Myocyte (in vitro differentiated cells): ENCODE measurements at regions not wholly inside any gene's neighbourhood (a gene's known extent, or its start where the extent isn't known, plus 50 kb on each side); places are given as distances from the start of the nearest gene placed in this dataset.

Source experiments
- DNase-seq: peaks from one replicate; pipeline ENCODE4 v3.0.0-alpha.2; 2012; ENCODE audit warnings: low read depth

DNA sequence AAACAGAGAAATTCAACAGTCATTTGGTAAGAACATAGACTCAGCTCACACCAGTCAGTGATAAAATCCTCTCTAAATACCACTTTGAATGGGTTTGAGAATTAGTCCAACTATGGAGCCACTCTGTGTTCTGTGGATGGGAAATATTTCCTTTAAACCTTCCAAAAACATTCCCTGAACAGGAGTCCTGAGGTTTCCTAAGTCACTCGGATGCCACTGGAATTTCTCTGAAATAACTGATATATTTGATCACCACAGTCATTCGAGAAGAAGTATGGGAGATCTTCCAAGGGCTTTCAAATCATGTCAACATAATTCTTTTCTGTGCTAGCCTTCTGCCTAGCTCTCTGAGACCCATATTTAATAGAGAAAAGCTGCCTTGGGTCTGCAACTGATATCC lies 958.6 kb downstream of the STIM2 start:
- peak; percentile 18 for DNase-seq

DNA sequence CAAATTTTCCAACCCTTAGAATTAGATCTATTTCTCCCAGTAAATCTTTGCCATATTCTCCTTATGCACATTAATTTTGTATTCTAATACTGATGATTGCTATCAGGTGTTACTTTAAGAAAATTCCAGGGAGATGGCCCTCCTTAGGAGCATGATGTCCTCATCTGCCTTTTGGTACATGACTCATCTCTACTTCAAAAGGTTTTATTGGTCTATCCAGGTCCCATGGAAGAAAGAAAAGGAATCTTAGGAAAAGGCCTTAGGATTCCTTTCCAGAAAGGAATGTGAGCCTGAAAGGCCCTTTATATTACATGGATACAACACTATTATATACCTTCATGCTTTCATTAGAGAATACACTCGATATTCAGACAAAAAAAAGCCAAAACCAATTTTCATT lies 968.2 kb downstream of the STIM2 start:
- DNase-seq = no peak

DNA sequence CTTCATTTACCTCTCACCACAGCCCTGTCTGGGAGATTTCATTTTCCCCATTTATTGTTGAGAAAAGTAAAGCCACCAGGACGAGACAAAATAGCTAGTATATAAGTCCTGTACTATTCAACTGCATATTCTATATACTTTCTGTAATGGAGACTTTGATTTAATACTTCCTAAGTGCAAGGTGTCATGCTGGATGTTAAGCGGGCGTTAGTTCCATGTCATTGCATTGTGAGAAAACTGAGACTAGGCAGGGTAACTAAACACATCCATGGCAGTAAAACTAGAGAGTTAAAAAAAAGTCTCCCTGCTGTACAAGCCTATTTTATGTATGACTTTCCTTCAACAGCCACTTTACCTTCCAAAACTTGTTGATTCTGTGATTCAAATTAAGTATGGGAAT lies 969.6 kb downstream of the STIM2 start:
- DNase-seq = no peak

DNA sequence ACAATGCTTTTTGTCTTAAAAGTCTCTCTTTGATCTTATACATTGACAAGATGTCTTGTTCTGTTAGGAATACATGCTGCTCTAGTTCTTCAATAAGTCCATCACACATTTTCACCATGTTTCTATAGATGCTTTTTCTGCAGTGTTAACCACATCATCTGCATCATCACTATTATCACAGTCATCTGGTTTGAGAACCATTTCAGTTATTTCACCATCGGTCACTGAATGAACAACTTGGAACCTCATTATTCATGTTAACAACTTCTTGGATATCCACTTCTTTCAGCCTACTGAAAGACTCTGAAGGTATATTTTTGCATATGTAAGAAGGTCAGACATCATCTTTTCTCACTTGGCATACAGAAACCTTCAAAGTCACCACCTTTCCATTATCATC lies 975.2 kb downstream of the STIM2 start:
- no peak for DNase-seq

DNA sequence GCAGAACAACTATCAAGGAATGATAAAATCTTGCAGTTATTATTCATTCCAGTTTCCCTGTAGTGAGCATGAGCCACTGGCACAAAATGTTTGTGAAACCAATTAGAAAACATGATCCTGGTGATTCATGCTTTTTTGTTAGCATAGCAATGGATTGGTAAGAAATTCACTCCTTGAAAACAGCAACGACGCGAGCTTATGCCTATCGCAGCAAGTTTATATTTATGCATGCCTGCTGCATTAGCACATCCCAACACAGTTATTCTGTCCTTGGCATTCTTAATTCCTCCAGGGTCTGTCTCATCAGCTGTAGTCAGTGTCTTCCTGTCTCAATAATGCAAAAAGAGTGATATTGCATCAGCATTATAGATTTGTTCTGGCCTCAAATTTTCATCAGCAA lies 975.9 kb downstream of the STIM2 start:
- peak; percentile 1 for DNase-seq

DNA sequence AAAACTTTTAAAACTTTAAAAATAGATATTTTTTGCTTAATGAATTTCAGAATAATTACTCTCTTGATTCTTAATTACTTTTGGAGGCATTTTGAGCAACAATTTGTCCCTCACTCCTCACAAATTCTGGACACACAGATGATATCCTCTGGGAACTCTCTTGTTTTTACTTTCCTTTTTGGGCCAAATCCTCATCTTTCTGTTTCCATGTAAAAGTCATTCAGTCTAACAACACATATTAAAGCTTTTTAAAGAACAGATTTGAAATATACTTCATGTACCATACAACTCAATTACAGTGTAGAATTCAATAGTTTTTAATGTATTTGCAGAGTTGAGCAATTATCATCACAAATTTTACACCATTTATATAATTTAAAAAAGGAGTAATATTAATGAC lies 983.1 kb downstream of the STIM2 start:
- DNase-seq = no peak

DNA sequence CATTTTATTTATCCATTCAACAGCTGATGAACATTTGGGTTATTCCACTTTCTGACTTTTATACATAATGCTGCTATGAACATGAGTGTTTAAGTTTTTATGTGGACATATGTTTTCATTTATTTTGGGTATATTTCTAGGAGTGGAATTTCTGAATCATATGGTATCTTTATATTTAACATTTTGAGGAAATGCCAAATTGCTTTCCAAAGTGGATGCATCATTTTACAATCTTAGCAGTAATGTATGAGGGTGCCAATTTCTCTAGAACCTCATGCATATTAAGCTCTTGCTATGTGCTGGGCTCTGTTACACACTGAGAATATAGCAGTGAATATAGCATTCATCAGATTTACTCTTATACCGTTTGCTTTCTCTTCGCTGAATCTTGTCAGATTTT lies 983.7 kb downstream of the STIM2 start:
- DNase-seq = no peak

DNA sequence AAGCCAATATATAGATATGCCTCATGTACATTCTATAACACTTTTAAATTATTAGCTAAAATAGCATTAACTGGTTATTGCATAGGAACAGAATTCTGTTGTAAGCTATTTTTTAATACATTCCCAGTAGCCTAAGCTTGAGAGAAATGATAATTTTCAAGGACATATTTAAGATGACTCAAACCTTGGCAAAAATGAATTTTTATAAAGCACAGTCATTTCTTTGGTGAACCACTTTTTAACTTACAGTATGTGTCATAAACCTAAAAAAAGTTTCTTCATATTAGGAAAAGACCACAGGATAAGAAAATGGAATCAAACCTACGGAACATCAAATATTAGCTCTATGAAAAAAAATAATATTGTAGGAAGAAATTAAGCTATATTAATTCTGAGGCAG lies 986.3 kb downstream of the STIM2 start:
- no peak for DNase-seq

DNA sequence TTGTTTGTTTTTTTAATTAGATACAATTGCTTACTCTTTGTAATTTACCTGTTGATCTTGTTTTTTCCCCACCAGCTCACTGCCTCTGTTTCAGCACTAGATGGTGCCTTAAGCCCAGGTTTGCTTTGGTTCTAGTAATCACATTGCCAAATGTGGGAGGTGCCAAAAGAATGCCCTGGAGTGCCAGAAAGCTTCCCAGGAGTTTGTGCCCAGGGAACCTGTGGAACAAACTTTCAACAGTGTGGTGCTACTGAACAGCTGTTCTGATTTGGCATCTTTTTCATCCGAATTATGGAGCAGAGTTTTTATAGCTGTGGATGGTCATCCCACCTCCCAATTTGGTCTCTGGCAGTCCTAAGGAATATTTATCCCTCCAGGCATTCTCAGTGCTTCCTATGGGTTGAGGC lies 1000.7 kb downstream of the STIM2 start:
- peak; percentile 84 for DNase-seq

DNA sequence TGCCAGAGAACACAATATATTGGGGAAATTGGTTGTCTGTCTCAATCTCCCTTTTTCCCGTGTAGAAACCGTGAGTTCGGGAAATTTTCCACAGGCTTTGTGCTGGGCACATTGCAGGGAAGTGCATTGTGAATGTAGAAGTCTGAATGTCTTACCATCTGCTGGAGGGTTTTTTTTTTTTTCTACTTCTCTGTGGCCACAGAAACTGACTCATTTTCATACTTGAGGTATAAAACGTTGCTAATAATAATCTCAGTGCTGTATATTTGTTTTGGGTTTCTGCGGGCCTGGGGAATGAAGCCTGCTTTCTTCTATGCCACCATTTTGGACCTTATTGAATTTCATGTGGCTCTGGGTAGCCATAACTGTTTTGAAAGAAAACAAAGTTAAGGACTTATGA lies 1001.2 kb downstream of the STIM2 start:
- DNase-seq = peak; percentile 78

DNA sequence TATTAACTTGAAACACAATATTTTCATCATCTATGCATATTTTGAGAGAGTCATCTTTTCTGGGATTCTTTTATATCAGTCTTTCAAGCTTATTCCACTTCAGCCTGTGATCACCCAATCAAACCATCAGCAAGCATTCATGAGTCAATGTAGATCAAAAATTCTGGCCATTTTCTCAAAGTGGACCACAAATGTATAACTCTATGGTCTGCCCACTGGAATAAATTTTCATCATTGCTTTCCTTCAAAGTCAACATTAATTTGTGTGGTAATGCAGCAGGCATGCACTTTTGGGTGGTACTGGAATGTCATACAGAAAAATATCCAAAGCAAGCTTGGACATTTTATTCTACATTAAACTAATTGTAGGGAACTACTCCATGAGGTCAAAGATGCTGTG lies 1013.0 kb downstream of the STIM2 start:
- no peak for DNase-seq

DNA sequence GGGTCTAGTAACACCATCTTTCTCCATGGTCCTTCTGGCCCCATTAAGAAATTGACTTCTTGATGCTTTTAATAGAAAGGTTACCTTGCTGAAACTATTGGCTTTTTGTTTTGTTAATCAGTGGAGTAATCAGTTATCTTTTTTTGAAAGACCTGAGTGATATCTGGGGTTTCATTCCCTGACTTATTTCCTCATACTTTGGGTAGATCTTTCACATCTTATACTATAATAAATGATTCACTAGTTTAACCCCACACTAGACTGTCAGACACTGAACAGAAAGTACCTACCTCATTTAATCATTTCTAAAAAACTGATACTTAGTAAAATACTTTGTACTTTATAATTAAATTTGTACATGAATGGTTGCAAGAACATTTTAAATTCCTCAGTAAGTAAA lies 1021.1 kb downstream of the STIM2 start:
- DNase-seq = no peak

DNA sequence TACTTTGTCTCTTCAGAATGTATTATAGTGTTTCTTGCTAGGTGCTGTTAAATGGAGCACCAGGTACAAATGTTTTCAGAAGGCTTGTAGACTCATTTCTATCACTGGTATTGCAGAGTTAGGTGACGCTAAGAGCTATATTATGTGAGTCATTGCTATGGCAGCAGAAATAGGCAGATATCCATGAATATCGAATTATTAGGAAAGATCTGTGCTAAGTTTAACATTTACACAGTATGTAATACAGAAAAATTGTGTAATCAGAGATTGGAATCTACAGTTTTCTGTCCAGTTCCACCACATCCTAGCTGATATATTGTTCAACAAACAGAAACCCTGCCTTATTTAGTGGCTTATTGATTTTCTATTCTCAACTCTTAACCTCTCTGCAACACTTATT lies 1025.5 kb downstream of the STIM2 start:
- no peak for DNase-seq

DNA sequence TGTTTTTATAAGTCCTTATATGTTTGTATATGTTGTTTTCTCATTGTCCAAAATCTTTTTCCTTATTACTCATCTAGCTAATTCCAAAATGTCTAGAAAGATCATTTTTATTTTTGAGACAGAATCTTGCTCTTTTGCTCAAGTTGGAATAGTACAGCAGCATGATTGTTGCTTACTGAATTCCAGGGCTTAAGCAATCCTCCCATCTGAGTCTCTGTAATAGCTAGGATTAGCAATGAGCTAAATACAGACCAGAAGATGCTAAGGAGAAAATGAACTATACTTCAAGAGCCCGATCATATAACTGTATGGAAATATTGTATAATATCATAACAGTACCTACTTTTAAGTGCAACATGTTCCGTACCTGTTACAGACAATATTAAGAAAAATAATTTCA lies 1027.0 kb downstream of the STIM2 start:
- DNase-seq = no peak

DNA sequence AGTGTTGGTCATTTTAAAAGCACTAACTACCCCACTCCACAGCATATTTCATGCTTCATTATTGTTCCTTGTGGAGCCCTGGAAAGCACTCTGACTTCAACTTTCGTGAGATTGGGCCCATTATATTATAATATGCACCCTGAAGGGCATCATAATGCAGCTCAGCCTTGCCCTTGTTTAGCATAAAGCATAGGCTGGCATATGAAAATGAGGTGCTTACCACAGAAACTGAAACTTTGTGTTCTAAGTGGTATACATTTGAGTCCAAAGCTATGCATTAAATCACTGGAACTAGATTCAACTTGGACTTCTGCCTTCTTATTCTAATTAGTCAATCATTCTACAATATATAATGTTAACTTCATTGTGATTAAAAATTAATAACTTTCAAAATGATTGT lies 1027.9 kb downstream of the STIM2 start:
- DNase-seq = no peak

DNA sequence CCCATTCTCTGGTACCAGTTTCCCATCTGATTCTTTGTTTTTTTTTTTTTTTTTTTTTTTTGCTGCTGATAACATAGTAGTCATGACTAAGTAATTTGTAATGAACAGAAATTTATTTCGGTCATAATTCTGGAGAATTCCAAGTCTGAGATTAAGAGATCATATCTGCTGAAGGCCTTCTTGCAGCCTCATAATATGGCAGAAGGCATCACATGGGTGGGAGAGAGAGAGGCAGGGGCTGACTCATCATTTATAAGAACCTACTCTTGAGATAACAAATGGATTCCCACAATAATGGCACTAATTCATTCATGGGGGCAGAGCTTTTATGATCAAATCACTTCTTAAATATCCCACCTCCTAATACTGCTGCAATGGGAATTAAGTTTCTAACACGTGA lies 1034.3 kb downstream of the STIM2 start:
- DNase-seq = no peak

DNA sequence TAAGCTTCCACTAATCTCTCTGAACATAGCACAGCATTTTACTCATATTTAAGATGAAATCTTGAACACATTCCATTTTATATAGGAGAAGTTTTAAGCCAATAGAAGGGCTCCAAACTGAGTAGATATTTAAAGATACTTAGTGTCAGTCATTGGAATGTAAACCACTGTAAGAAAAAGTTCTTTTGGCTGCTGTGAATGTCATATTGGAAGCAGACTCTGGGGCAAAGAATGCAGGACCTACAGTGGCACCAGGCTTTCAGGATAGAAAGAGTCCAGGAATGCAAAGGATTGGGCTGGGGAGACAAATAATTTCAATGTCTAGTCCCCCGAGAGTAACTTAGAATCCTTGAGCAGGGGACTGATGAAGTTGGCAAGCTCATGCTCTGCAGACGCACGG lies 1047.7 kb downstream of the STIM2 start:
- DNase-seq = no peak

DNA sequence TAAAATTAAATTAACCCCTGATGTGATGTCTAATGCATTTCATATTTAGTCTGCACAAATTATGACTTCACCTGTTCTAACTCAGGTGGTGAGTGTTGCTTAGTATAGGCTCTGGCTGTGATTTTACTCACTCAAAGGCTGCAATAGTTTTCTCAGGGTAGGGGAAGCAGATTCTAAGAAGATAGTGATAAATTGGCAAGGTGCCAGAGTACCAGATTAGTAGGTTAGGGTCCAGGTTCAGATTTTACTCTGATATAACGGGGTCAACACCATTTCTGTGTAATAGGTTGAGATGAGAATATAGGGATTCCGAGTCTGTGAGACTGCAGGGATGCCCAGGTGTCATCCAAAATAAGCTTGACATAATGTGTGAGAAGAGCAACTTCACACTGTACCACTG lies 1049.6 kb downstream of the STIM2 start:
- DNase-seq = no peak

DNA sequence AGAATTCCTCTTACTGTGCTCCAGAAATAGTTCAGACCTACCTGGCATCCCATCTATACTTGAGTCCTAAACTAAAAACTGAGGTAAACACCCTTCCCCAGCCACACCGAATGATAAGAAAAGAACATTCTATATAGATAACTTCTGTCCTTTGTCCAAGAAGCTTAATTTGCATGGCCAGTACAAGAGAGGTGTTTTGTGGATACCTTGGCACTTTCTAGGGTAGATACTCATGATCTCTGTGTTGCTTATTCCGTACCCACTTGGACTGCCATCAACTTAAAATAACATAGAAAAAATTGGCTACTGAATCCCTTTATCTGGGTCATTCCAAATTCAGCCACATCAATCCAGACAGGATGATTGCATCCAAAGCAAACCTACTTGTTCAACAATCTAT lies 1050.4 kb downstream of the STIM2 start:
- no peak for DNase-seq

DNA sequence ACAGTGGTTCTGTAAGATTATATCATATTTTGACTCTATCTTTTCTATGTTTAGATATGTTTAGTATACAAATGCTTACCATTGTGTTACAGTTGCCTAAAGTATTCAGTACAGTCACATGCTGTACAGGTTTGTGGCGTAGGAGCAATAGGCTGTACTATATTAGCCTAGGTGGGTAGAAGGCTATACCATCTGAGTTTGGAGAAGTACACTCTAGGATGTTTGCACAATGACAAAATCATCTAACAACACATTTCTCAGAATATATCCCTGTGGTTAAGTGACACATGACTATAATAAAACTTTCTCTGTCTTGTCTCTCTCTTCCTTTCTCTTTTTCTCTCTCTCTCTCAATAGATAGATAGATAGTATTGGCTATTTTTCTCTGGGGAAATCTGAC lies 1053.1 kb downstream of the STIM2 start:
- DNase-seq = no peak

DNA sequence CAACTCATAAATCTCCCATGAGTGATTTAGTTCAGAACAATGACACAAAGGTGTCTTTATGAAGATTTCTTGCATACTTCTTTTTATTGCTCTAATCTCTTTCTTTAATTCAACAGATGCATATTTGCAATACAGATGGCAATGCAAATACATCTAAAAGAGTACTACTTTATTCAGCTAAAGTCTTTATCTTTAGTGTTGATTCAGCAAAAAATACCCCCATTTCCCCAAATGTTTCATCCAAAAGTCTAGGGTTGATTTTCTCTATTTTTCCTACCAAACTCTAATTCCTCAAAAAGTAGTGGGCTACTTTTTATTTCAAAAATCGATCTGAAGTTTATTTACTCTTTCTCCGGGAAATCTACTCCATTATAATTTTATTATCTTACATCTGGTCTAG lies 1055.2 kb downstream of the STIM2 start:
- no peak for DNase-seq

DNA sequence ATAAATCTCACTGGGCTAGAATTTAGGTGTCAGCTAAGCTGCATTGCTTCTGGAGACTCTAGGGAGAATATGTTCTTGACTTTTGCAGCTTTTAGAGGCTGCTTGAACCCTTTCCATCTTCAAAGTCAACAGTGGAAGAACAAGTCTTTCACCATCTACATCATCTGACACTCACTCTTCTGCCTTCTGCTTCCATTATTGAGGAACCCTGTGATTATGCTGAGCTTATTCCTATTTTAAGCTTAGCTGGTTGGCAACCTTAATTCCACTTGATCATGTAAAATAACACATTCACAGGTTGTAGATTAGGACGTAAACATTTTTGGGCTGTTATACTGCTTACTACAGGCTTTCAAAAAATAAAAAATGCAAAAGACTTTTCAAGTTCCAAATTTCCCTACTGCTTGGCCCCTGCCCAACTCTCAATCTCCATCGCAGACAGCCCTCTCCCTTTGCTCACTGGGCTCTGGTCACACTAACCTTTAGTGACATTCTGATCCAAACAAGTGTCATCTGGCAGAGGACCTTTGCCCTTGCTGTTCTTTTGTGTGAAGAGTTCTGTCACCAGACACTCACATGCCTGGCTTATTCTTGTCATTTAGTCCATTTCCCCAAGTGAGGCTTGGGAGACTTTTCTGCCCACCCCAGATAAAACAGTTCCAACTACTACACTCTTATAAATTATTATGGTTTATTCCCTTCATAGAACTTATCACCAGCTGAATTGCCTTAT lies 1056.0 kb downstream of the STIM2 start:
- DNase-seq = no peak

DNA sequence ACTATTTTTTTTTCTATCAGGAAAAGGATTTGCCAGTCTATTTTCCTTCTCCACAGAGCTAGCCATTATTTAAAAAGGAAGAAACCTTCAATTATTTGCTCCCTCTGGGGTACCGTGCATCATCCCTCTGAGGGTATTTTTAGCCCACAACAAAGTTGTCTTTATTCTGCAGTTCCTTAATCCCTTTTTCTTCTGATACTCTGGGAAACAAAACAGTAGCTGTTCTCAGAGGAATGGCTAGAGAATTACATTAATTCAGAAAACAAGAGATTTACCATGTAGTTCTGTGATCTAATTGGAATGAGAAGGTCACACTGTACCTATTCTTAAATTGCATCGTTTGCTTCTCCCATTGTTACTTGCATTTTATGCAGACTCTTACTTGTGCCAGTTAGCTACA lies 1056.7 kb downstream of the STIM2 start:
- DNase-seq = no peak

DNA sequence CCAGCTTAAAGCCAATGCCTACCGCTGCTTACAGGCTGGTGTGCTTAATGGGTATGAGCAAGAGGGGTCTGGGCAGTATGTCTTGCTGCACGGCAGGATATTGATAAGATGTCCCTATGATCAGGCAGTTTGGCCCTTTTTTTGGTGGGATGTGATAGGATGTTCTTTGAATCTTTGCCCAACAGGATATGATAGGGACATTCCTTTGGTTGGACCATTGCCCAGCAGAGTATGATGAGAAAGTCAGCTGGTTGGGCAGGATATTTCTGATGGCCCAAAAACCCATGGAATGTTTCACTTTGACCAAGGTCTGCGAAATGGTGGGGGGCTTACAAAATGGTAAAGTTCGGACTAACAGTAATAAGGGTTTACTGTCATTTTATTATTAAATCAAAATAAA lies 1060.6 kb downstream of the STIM2 start:
- peak; percentile 9 for DNase-seq
